Transverse colon (tissue), 4 donors: ENCODE measurements at regions not wholly inside any gene's neighbourhood (a gene's known extent, or its start where the extent isn't known, plus 50 kb on each side); places are given as distances from the start of the nearest gene placed in this dataset.

ENCODE experiments used
- DNase-seq: peaks from one replicate; pipeline ENCODE4 v3.0.0-alpha.2; 2019
- H3K27ac ChIP-seq, 4 donors: fragments of 200-600 bp; sonication (generic); 2 replicates each; pipeline ENCODE4 v1.5.1; 2016 to 2018; ENCODE audit warnings: inconsistent platforms in 4 of 4
- H3K27me3 ChIP-seq: fragments of 200-600 bp; sonication (generic); 2 replicates; pipeline ENCODE4 v1.5.1; 2017; ENCODE audit warnings: inconsistent platforms
- H3K36me3 ChIP-seq, 4 donors: fragments of 200-600 bp; sonication (generic); 2 replicates each; pipeline ENCODE4 v1.5.1; 2017 to 2019; ENCODE audit warnings: inconsistent platforms in 4 of 4
- H3K4me1 ChIP-seq, 4 donors: fragments of 200-600 bp; sonication (generic); 2 replicates each; pipeline ENCODE4 v1.5.1; 2017 to 2020; ENCODE audit warnings: inconsistent platforms in 4 of 4
- H3K4me3 ChIP-seq, 4 donors: fragments of 200-600 bp; sonication (generic); 1 replicate in 1 of 4; 2 replicates in 3 of 4; pipeline versions ENCODE4 v1.5.1 to v1.6.1; 2017 to 2019; ENCODE audit warnings: inconsistent platforms in 4 of 4
- H3K9me3 ChIP-seq, 2 donors: fragments of 200-600 bp; sonication (generic); 2 replicates each; pipeline ENCODE4 v1.5.1; 2017 to 2019; ENCODE audit warnings: inconsistent platforms in 2 of 2
- EP300 ChIP-seq: sonication (generic); formaldehyde crosslinking; IDR thresholded peaks from one replicate; pipeline ENCODE4 v1.6.1; 2017; ENCODE audit warnings: antibody characterized with exemption, low read depth
- POLR2A ChIP-seq: fragments of 450-650 bp; IDR thresholded peaks from one replicate; pipeline ENCODE4 v1.6.1; 2016; ENCODE audit warnings: antibody characterized with exemption, mild to moderate bottlenecking, moderate library complexity
- POLR2AphosphoS5 ChIP-seq, 3 donors: sonication (generic); formaldehyde crosslinking; IDR thresholded peaks; one replicate each; pipeline ENCODE4 v1.6.1; 2016; ENCODE audit warnings: antibody characterized with exemption in 3 of 3
- WGBS, 2 donors: methylation state at CpG; one replicate each; pipeline ENCODE4 v1.1.5; 2018; ENCODE audit warnings: low coverage in 1 of 2; 5-methylcytosine and 5-hydroxymethylcytosine counted together
- in situ Hi-C, 4 donors: fragments of 200-750 bp; cut with MboI; loops; one replicate each; pipeline versions ENCODE4 v1.15.0 to v1.15.1; 2017; ENCODE audit warnings: low sequenced_read_pairs in 3 of 4, low pct_ligation_motif_present in 1 of 4, low pct_unique_long_range_greater_than_20kb in 1 of 4
- intact Hi-C: fragments of 100-400 bp; cut with DNase I; formaldehyde crosslinking; loops from one replicate; pipeline ENCODE4 v1.15.1; 2023; ENCODE audit warnings: low total_unique reads
- TF ChIP-seq, protein P1 (sequence below), 5 experiments: fragments of 200-600 bp in 3 of 5; fragments of 450-650 bp in 2 of 5; sonication (generic) in 3 of 5; IDR thresholded peaks; 1 replicate in 2 of 5; 2 replicates in 3 of 5; pipeline ENCODE4 v1.5.1; 2016 to 2017; ENCODE audit warnings: antibody characterized with exemption in 5 of 5, inconsistent platforms in 3 of 5, mild to moderate bottlenecking in 2 of 5, moderate library complexity in 1 of 5

- H3K4me3 ChIP-seq, result no peak overlapping the region
- intact Hi-C loops, result no loop called here
- no peaks in the 10 kb centered on the region for H3K9me3 ChIP-seq
- in situ Hi-C loops, result no loop called here
- no peaks in the 10 kb centered on the region for H3K36me3 ChIP-seq
- no peaks in the 10 kb centered on the region for H3K27me3 ChIP-seq
- WGBS, 2 donors, result 86% methylated on average over 6 of the region's 6 CpGs; no CpG with 5 or more reads in 1 of the 2 donors
- no peak for DNase-seq
- TF ChIP-seq EP300, result no peak
- no peak for TF ChIP-seq POLR2AphosphoS5 (IDR thresholded peaks at IDR 0.05)
- no peak for TF ChIP-seq POLR2A
- TF ChIP-seq, protein P1, sequence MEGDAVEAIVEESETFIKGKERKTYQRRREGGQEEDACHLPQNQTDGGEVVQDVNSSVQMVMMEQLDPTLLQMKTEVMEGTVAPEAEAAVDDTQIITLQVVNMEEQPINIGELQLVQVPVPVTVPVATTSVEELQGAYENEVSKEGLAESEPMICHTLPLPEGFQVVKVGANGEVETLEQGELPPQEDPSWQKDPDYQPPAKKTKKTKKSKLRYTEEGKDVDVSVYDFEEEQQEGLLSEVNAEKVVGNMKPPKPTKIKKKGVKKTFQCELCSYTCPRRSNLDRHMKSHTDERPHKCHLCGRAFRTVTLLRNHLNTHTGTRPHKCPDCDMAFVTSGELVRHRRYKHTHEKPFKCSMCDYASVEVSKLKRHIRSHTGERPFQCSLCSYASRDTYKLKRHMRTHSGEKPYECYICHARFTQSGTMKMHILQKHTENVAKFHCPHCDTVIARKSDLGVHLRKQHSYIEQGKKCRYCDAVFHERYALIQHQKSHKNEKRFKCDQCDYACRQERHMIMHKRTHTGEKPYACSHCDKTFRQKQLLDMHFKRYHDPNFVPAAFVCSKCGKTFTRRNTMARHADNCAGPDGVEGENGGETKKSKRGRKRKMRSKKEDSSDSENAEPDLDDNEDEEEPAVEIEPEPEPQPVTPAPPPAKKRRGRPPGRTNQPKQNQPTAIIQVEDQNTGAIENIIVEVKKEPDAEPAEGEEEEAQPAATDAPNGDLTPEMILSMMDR (IDR thresholded peaks at IDR 0.05), result no peak
- H3K27ac ChIP-seq, result no peak overlapping the region
- peaks cover 4 to 32% (median 11%) of the 10 kb centered on the region in 4 donors for H3K4me1 ChIP-seq
Observed at GRCh38 chr3:193882091-193882490, 253.9 kb upstream of the HES1 start.

GRCh38 chr3:193883551-193883950, 252.4 kb upstream of the HES1 start:
- in situ Hi-C loops (no loop called here), intact Hi-C loops (no loop called here)
- H3K4me3 ChIP-seq, result no peak overlapping the region
- peaks cover 4 to 32% (median 11%) of the 10 kb centered on the region in 4 donors for H3K4me1 ChIP-seq
- H3K27me3 ChIP-seq, result no peaks in the 10 kb centered on the region
- H3K36me3 ChIP-seq, result no peaks in the 10 kb centered on the region
- no peaks in the 10 kb centered on the region for H3K9me3 ChIP-seq
- no peak for TF ChIP-seq POLR2AphosphoS5 (IDR thresholded peaks at IDR 0.05)
- TF ChIP-seq EP300, result no peak
- TF ChIP-seq POLR2A, result no peak
- TF ChIP-seq, protein P1 (IDR thresholded peaks at IDR 0.05), result no peak
- peak overlapping the region in 2 of 4 donors; percentile 73 to 75 for H3K27ac ChIP-seq
- WGBS, 2 donors, result 83% methylated on average over 3 of the region's 3 CpGs; no CpG with 5 or more reads in 1 of the 2 donors
- no peak for DNase-seq

- TF ChIP-seq, protein P1 (IDR thresholded peaks at IDR 0.05), result no peak
- TF ChIP-seq EP300 (no peak), POLR2A (no peak), POLR2AphosphoS5 (IDR thresholded peaks at IDR 0.05) (no peak)
- DNase-seq, result no peak
- Histone ChIP-seq H3K9me3 (no peaks in the 10 kb centered on the region), H3K27ac (peak overlapping the region in 2 of 4 donors; percentile 73 to 75), H3K27me3 (no peaks in the 10 kb centered on the region), H3K4me3 (no peak overlapping the region), H3K4me1 (peaks cover 4 to 32% (median 11%) of the 10 kb centered on the region in 4 donors), H3K36me3 (no peaks in the 10 kb centered on the region)
- intact Hi-C loops (no loop called here), in situ Hi-C loops (no loop called here)
- 71 to 80% methylated on average over 6 to 7 of the region's 7 CpGs for WGBS, 2 donors
Observed at GRCh38 chr3:193884027-193884426, 251.9 kb upstream of the HES1 start.

DNA sequence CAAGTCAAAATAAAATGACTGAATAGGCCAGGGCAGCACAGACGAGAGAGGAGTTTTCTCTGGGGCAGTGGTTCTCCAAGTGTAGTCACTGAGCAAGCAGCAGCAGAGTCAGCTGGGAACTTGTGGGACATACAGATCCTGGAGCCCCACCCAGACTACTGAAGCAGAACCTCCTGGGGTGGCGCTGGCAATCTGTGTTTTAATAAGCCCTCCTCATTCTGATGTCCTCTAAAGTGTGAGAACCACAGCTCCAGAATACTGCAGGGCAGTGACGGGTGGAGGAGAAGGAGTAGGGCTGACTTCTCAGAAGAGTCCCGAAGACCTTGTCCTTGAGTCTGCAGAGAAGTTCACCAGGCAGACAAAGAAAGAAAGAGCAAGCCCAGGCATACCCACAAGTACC, 251.3 kb upstream of the HES1 start:
- WGBS, 2 donors, result 78% methylated on average over 4 of the region's 4 CpGs; no CpG with 5 or more reads in 1 of the 2 donors
- in situ Hi-C loops, result no loop called here
- Histone ChIP-seq H3K4me1 (peaks cover 4 to 33% (median 11%) of the 10 kb centered on the region in 4 donors), H3K27ac (peak overlapping the region; percentile 63 to 75 (median 72)), H3K9me3 (no peaks in the 10 kb centered on the region), H3K27me3 (no peaks in the 10 kb centered on the region), H3K4me3 (no peak overlapping the region), H3K36me3 (no peaks in the 10 kb centered on the region)
- DNase-seq, result peak; percentile 54
- intact Hi-C loops, result no loop called here
- TF ChIP-seq POLR2A, result no peak
- no peak for TF ChIP-seq POLR2AphosphoS5 (IDR thresholded peaks at IDR 0.05)
- TF ChIP-seq, protein P1 (IDR thresholded peaks at IDR 0.05), result no peak
- TF ChIP-seq EP300, result no peak
